Liver (tissue), 8 donors: ENCODE measurements at regions not wholly inside any gene's neighbourhood (a gene's known extent, or its start where the extent isn't known, plus 50 kb on each side); places are given as distances from the start of the nearest gene placed in this dataset.

Experiments used
- DNase-seq: peaks from one replicate; pipeline ENCODE4 v3.0.0-alpha.2; 2017; ENCODE audit warnings: low spot score
- H3K27ac ChIP-seq, 2 donors: one replicate each; pipeline ENCODE4 v1.7.0; 2013; ENCODE audit warnings: inconsistent platforms in 2 of 2, low read length in 2 of 2, control low read depth in 1 of 2, low read depth in 1 of 2, mild to moderate bottlenecking in 1 of 2
- H3K27me3 ChIP-seq, 4 donors: one replicate each; pipeline versions ENCODE4 v1.6.1 to v1.7.0; 2013; ENCODE audit warnings: low read length in 3 of 4, inconsistent platforms in 1 of 4, mild to moderate bottlenecking in 1 of 4, moderate library complexity in 1 of 4; ENCODE audit not compliant: control insufficient read depth in 4 of 4, insufficient read depth in 4 of 4
- H3K36me3 ChIP-seq, 4 donors: one replicate each; pipeline versions ENCODE4 v1.6.1 to v1.7.0; 2013; ENCODE audit warnings: low read length in 3 of 4, mild to moderate bottlenecking in 3 of 4, low read depth in 1 of 4, moderate library complexity in 1 of 4; ENCODE audit not compliant: control insufficient read depth in 4 of 4, insufficient read depth in 3 of 4
- H3K4me1 ChIP-seq, 4 donors: one replicate each; pipeline versions ENCODE4 v1.6.1 to v1.7.0; 2013; ENCODE audit warnings: low read length in 3 of 4, mild to moderate bottlenecking in 3 of 4, moderate library complexity in 1 of 4; ENCODE audit not compliant: control insufficient read depth in 4 of 4, insufficient read depth in 4 of 4
- H3K4me3 ChIP-seq, 3 donors: one replicate each; pipeline versions ENCODE4 v1.6.1 to v1.7.0; 2013; ENCODE audit warnings: low read length in 3 of 3, control low read depth in 1 of 3, low read depth in 1 of 3, mild to moderate bottlenecking in 1 of 3
- H3K9ac ChIP-seq, 2 donors: one replicate each; pipeline ENCODE4 v1.7.0; 2013; ENCODE audit warnings: low read length in 2 of 2, mild to moderate bottlenecking in 2 of 2, moderate library complexity in 2 of 2, control low read depth in 1 of 2, low read depth in 1 of 2
- H3K9me3 ChIP-seq, 4 donors: one replicate each; pipeline versions ENCODE4 v1.6.1 to v1.7.0; 2013; ENCODE audit warnings: low read length in 3 of 4; ENCODE audit not compliant: control insufficient read depth in 4 of 4
- ATF3 ChIP-seq: IDR thresholded peaks from 2 replicates; pipeline ENCODE4 v1.6.1; 2016; ENCODE audit warnings: antibody characterized with exemption
- EGR1 ChIP-seq, 2 donors: IDR thresholded peaks; 2 replicates each; pipeline ENCODE4 v1.6.1; 2016 to 2018; ENCODE audit warnings: antibody characterized with exemption in 2 of 2, low read depth in 2 of 2
- FOXA1 ChIP-seq: IDR thresholded peaks from 2 replicates; pipeline ENCODE4 v1.6.1; 2016; ENCODE audit warnings: antibody characterized with exemption
- FOXA2 ChIP-seq: IDR thresholded peaks from 2 replicates; pipeline ENCODE4 v1.6.1; 2016; ENCODE audit warnings: antibody characterized with exemption
- GABPA ChIP-seq, 2 donors: IDR thresholded peaks in 1 of 2; conservative IDR thresholded peaks in 1 of 2; 2 replicates each; pipeline ENCODE4 v1.6.1; 2016; ENCODE audit warnings: antibody characterized with exemption in 2 of 2, mild to moderate bottlenecking in 1 of 2, moderate library complexity in 1 of 2
- HNF4A ChIP-seq, 2 donors: conservative IDR thresholded peaks; 2 replicates each; pipeline ENCODE4 v1.6.1; 2016; ENCODE audit warnings: antibody characterized with exemption in 2 of 2, mild to moderate bottlenecking in 2 of 2
- HNF4G ChIP-seq: IDR thresholded peaks from 2 replicates; pipeline ENCODE4 v1.6.1; 2016; ENCODE audit warnings: antibody characterized with exemption
- JUND ChIP-seq, 2 donors: IDR thresholded peaks; 2 replicates each; pipeline ENCODE4 v1.6.1; 2016; ENCODE audit warnings: antibody characterized with exemption in 2 of 2
- NR2F2 ChIP-seq: IDR thresholded peaks from 2 replicates; pipeline ENCODE4 v1.6.1; 2016; ENCODE audit warnings: antibody characterized with exemption
- RAD21 ChIP-seq, 2 donors: IDR thresholded peaks; 2 replicates each; pipeline ENCODE4 v1.6.1; 2016; ENCODE audit warnings: antibody characterized with exemption in 2 of 2, mild to moderate bottlenecking in 2 of 2
- REST ChIP-seq: IDR thresholded peaks from 2 replicates; pipeline ENCODE4 v1.6.1; 2016; ENCODE audit warnings: antibody characterized with exemption, mild to moderate bottlenecking
- RXRA ChIP-seq, 2 donors: IDR thresholded peaks; 2 replicates each; pipeline ENCODE4 v1.6.1; 2017 to 2018; ENCODE audit warnings: antibody characterized with exemption in 2 of 2, mild to moderate bottlenecking in 1 of 2
- SP1 ChIP-seq: IDR thresholded peaks from 2 replicates; pipeline ENCODE4 v1.6.1; 2018; ENCODE audit warnings: antibody characterized with exemption, mild to moderate bottlenecking
- TAF1 ChIP-seq: conservative IDR thresholded peaks from 2 replicates; pipeline ENCODE4 v1.6.1; 2016; ENCODE audit warnings: antibody characterized with exemption, mild to moderate bottlenecking
- YY1 ChIP-seq: IDR thresholded peaks from 2 replicates; pipeline ENCODE4 v1.6.1; 2016; ENCODE audit warnings: antibody characterized with exemption, mild to moderate bottlenecking
- WGBS: extraction: QIAGEN DNeasy Blood & Tissue Kit; methylation state at CpG from one replicate; pipeline ENCODE4 v1.1.7; 2013; 5-methylcytosine and 5-hydroxymethylcytosine counted together
- TF ChIP-seq, protein P1 (sequence below): fragments of 150-350 bp; IDR thresholded peaks from 2 replicates; pipeline ENCODE4 v1.5.1; 2017; ENCODE audit warnings: improper control_type of control experiment, low read depth, low read length; ENCODE audit not compliant: missing input control
- TF ChIP-seq, protein P2 (sequence below): IDR thresholded peaks from 2 replicates; pipeline ENCODE4 v1.6.1; 2016; ENCODE audit warnings: antibody characterized with exemption
- TF ChIP-seq, protein P3 (sequence below): IDR thresholded peaks from 2 replicates; pipeline ENCODE4 v1.6.1; 2016; ENCODE audit warnings: antibody characterized with exemption
- donor health status: healthy.
- donor health status: healthy.
- donor health status: healthy.
- donor health status: healthy.
- donor health status: healthy.

DNA sequence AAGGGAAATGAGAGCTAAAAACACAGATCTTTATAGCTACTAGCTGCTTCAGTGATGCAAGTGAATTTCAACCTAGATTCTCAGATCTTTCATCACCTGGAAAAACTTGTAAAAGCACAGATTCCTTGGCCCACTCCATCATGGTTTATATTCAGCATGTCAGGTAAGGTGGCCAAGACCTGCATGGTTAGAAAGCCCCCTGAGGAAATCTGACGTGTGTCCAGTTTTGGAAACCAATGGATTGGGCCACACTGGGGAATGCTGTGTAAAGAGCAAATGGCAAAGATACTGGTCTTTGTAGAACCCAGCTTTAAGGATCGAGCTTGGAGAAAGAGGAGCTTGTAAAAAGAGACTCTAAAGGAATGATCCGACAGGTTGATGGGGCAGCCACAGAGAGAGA, 397.0 kb upstream of the ARRDC4 start:
- 80% methylated on average over 3 of the region's 3 CpGs for WGBS
- Histone ChIP-seq H3K27ac (no peak overlapping the region), H3K36me3 (no peaks in the 10 kb centered on the region), H3K27me3 (no peaks in the 10 kb centered on the region), H3K4me3 (no peak overlapping the region), H3K4me1 (no peaks in the 10 kb centered on the region), H3K9me3 (no peaks in the 10 kb centered on the region), H3K9ac (no peak overlapping the region)
- TF ChIP-seq TAF1 (no peak), ATF3 (no peak)
- no peak for DNase-seq

- no peak overlapping the region for H3K4me3 ChIP-seq
- no peaks in the 10 kb centered on the region for H3K36me3 ChIP-seq
- H3K27me3 ChIP-seq: no peaks in the 10 kb centered on the region
- no peak for DNase-seq
- no peaks in the 10 kb centered on the region for H3K4me1 ChIP-seq
- no peak overlapping the region for H3K9ac ChIP-seq
- no peaks in the 10 kb centered on the region for H3K9me3 ChIP-seq
- TF ChIP-seq HNF4A (conservative IDR thresholded peaks at IDR 0.05) (no peak), NR2F2 (peak; percentile 91)
- TF ChIP-seq, protein P1, sequence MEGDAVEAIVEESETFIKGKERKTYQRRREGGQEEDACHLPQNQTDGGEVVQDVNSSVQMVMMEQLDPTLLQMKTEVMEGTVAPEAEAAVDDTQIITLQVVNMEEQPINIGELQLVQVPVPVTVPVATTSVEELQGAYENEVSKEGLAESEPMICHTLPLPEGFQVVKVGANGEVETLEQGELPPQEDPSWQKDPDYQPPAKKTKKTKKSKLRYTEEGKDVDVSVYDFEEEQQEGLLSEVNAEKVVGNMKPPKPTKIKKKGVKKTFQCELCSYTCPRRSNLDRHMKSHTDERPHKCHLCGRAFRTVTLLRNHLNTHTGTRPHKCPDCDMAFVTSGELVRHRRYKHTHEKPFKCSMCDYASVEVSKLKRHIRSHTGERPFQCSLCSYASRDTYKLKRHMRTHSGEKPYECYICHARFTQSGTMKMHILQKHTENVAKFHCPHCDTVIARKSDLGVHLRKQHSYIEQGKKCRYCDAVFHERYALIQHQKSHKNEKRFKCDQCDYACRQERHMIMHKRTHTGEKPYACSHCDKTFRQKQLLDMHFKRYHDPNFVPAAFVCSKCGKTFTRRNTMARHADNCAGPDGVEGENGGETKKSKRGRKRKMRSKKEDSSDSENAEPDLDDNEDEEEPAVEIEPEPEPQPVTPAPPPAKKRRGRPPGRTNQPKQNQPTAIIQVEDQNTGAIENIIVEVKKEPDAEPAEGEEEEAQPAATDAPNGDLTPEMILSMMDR: no peak
- H3K27ac ChIP-seq: no peak overlapping the region
Observed at GRCh38 chr15:97566961-97567360, 393.5 kb upstream of the ARRDC4 start.

DNA sequence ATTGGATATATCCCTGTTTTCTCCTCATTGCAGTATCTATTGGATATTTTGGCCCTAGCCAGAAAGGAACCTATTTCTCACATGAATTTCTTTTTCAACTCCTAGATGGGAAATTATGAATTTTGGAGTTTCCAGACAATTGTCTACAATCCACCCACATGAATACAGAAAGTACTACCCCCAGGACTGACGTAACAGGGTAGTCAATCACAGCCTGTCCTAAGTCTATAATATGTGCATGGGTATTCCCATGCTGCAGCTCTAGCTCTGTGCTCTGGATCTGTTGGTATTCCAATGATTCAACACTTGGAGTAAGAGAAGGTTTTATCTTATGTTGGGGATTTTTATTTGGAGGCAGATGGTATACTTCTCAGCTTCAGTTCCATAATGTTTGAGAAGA, 393.1 kb upstream of the ARRDC4 start:
- no peaks in the 10 kb centered on the region for H3K9me3 ChIP-seq
- H3K36me3 ChIP-seq: no peaks in the 10 kb centered on the region
- H3K4me1 ChIP-seq: no peaks in the 10 kb centered on the region
- H3K9ac ChIP-seq: no peak overlapping the region
- TF ChIP-seq, protein P2, sequence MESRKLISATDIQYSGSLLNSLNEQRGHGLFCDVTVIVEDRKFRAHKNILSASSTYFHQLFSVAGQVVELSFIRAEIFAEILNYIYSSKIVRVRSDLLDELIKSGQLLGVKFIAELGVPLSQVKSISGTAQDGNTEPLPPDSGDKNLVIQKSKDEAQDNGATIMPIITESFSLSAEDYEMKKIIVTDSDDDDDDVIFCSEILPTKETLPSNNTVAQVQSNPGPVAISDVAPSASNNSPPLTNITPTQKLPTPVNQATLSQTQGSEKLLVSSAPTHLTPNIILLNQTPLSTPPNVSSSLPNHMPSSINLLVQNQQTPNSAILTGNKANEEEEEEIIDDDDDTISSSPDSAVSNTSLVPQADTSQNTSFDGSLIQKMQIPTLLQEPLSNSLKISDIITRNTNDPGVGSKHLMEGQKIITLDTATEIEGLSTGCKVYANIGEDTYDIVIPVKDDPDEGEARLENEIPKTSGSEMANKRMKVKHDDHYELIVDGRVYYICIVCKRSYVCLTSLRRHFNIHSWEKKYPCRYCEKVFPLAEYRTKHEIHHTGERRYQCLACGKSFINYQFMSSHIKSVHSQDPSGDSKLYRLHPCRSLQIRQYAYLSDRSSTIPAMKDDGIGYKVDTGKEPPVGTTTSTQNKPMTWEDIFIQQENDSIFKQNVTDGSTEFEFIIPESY: no peak
- TF ChIP-seq TAF1 (no peak), HNF4G (no peak), JUND (IDR thresholded peaks at IDR 0.05) (no peak), GABPA (IDR thresholded peaks at IDR 0.05 in 1 of 2, conservative IDR thresholded peaks at IDR 0.05 in 1 of 2) (no peak), FOXA1 (no peak), ATF3 (no peak), NR2F2 (no peak), RXRA (IDR thresholded peaks at IDR 0.05) (no peak), REST (no peak), HNF4A (conservative IDR thresholded peaks at IDR 0.05) (no peak), YY1 (no peak), EGR1 (IDR thresholded peaks at IDR 0.05; ENCODE audit: low read depth in 2 of 2) (no peak), RAD21 (IDR thresholded peaks at IDR 0.05) (no peak), FOXA2 (no peak), SP1 (no peak)
- TF ChIP-seq, protein P3, sequence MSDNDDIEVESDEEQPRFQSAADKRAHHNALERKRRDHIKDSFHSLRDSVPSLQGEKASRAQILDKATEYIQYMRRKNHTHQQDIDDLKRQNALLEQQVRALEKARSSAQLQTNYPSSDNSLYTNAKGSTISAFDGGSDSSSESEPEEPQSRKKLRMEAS: no peak
- TF ChIP-seq, protein P1: no peak
- no peaks in the 10 kb centered on the region for H3K27me3 ChIP-seq
- no peak overlapping the region for H3K4me3 ChIP-seq
- 60% methylated on average over 1 of the region's 1 CpG for WGBS
- no peak for DNase-seq
- H3K27ac ChIP-seq: no peak overlapping the region
